BLaER1 treated with 17β-estradiol and CSF1 and Interleukin-3, amounts not matched to agents 10 nM and 100 nM (cell line): ENCODE measurements at regions not wholly inside any gene's neighbourhood (a gene's known extent, or its start where the extent isn't known, plus 50 kb on each side); places are given as distances from the start of the nearest gene placed in this dataset.

Source experiments
- H3K27ac ChIP-seq, 11 experiments: shearing (Covaris generic); formaldehyde crosslinking; 2 replicates each; pipeline ENCODE4 v1.8.1; 2022
- H3K27me3 ChIP-seq, 11 experiments: shearing (Covaris generic); formaldehyde crosslinking; 2 replicates each; pipeline ENCODE4 v1.8.1; 2022
- H3K36me3 ChIP-seq, 11 experiments: shearing (Covaris generic); formaldehyde crosslinking; 2 replicates each; pipeline ENCODE4 v1.8.1; 2022
- H3K4me1 ChIP-seq, 10 experiments: shearing (Covaris generic); formaldehyde crosslinking; 2 replicates each; pipeline ENCODE4 v1.8.1; 2022
- H3K4me2 ChIP-seq, 11 experiments: shearing (Covaris generic); formaldehyde crosslinking; 2 replicates each; pipeline ENCODE4 v1.8.1; 2022
- H3K4me3 ChIP-seq, 10 experiments: shearing (Covaris generic); formaldehyde crosslinking; 2 replicates each; pipeline ENCODE4 v1.8.1; 2022
- H3K9ac ChIP-seq, 11 experiments: shearing (Covaris generic); formaldehyde crosslinking; 2 replicates each; pipeline ENCODE4 v1.8.1; 2022
- H3K9me3 ChIP-seq, 11 experiments: shearing (Covaris generic); formaldehyde crosslinking; replicated peaks in 1 of 11; 2 replicates each; pipeline ENCODE4 v1.8.1; 2022
- H4K20me1 ChIP-seq, 11 experiments: shearing (Covaris generic); formaldehyde crosslinking; 2 replicates each; pipeline ENCODE4 v1.8.1; 2022
- Cebpa-rat ChIP-seq, 11 experiments: shearing (Covaris generic); IDR thresholded peaks; 2 replicates each; pipeline ENCODE4 v1.8.1; 2022

DNA sequence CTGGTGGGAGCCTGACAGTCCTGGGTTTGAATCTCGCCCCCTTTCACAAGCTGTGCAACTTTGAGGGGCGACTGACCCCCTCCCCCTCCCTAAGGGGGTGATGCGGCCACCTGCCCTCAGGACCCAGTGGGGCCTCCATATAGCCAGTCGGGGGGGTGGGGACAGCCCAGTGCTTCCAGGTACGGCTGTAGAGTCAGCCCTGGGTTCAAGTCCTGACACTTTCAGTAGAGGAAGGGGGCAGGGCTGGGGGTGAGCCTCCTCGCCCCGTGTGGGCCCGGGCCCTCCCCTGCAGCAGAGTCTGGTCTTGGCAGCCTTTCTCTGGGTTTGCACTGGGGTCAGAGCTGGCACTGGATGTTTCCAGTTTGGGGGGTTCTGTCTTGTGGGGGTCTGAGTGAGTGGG is 216.3 kb downstream of the C9orf50 start:
- no peak overlapping the region for H3K4me3 ChIP-seq
- peaks cover 0 to 2% (median 0%) of the 10 kb centered on the region in 11 experiments; a peak in 3 of 22 replicates for H3K9me3 ChIP-seq
- H3K27ac ChIP-seq = peak overlapping the region in 4 of 11 experiments; percentile 10 to 42 (median 24); a peak in 6 of 22 replicates
- H4K20me1 ChIP-seq = no peaks in the 10 kb centered on the region
- no peaks in the 10 kb centered on the region for H3K36me3 ChIP-seq
- peaks cover 0 to 13% (median 0%) of the 10 kb centered on the region in 11 experiments; a peak in 3 of 22 replicates for H3K27me3 ChIP-seq
- peak overlapping the region; percentile 86 to 99 (median 93) for H3K4me2 ChIP-seq
- peak overlapping the region in 6 of 11 experiments; percentile 8 to 65 (median 22); a peak in 4 of 22 replicates for H3K9ac ChIP-seq
- no peak for TF ChIP-seq Cebpa-rat (IDR thresholded peaks at IDR 0.05)
- peaks cover 89 to 97% (median 95%) of the 10 kb centered on the region in 10 experiments for H3K4me1 ChIP-seq

DNA sequence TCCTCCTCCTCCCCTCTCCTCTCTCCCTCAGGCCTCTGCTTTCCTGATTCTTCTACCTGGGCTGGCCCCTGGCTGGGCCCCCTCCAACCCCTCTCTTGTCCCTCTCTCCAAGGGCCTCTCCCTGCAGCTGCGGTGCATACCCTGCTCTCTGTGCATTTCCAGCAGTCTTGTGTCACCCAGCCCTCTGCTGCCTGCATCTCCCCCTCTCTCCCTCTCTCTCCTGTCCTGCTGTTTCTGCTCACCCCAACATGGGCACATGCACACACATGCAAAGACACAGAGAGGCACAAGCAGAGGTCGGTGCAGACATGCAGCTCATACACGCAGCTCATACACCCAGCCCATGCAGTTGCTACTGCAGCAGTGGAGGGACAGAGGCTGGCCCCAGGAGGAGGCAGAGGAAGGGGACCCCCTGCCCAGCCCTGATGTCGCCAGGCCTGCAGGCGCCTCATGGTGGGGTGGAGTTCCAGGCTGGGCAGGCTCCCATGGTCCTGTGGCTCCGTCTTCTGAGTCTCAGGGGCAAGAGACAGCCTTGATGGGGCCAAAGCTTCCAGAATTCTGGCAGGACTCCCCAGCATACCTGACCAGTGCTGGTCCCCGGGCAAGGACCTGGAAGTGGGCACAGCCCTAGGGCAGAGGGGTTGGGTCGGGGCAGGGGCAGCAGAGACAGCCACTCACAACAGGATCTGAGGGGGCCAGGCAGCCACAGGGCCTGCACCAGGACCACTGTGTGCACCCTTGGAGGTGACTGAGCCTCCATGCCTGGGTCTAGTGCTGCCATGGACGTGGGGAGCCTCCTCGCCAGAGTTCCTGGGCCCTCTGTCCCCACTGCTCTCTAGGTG is 216.9 kb downstream of the C9orf50 start:
- Histone ChIP-seq H3K27me3 (peaks cover 0 to 19% (median 0%) of the 10 kb centered on the region in 11 experiments; a peak in 3 of 22 replicates), H4K20me1 (no peaks in the 10 kb centered on the region)

DNA sequence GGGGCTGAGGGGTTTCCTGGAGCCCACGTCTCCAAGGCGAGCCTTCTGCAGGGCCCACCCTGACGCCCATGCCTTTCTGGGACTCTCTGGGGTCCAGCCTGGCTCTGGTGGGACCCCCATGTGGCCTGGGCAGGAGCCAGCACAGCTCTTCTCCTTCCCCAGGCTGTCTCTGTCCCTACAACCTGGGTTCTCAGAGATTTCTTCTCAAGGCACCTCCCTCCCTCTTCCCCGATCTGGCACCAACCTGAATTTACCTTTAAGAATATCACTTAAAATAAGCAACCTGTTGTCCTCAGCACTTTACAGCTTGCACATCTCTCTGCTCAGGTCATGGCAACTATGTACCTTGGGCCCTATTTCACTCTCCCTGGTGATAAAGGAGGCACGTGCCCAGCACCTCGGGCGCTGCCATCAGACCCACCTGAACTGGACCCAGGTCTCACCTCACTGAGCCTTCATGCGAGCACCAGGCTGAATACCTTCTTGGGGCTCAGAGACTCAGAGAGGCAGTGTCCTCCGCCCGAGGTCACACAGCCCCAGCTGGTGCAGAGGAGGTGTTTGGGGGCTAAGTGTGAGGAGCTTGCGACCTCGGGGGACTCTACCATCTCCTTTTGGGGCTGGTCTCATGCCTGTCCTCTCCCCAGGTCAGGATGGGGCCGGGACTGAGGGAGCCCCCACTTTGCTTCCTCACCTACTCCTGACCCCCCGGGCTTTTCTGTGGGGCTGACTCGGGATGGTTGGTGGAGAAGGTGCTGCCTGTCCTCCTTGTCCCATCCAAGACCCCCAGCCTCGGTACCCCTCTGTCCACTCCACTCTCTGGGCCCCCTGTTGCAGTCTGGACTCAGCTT is 217.7 kb downstream of the C9orf50 start:
- H4K20me1 ChIP-seq = no peaks in the 10 kb centered on the region
- no peak for TF ChIP-seq Cebpa-rat (IDR thresholded peaks at IDR 0.05)
- H3K4me2 ChIP-seq = peak overlapping the region; percentile 86 to 99 (median 93)
- peak overlapping the region in 10 of 11 experiments; percentile 8 to 76 (median 52); a peak in 12 of 22 replicates for H3K9ac ChIP-seq
- no peaks in the 10 kb centered on the region for H3K36me3 ChIP-seq
- peaks cover 91 to 97% (median 96%) of the 10 kb centered on the region in 10 experiments for H3K4me1 ChIP-seq
- peaks cover 0 to 22% (median 0%) of the 10 kb centered on the region in 11 experiments; a peak in 3 of 22 replicates for H3K27me3 ChIP-seq
- 0 out of 20 replicates have a peak overlapping the region, but pooled peaks of 1 of the 10 experiments have one; percentile 30 for H3K4me3 ChIP-seq
- H3K27ac ChIP-seq = peak overlapping the region in 7 of 11 experiments; percentile 5 to 74 (median 41); a peak in 8 of 22 replicates
- H3K9me3 ChIP-seq = no peaks in the 10 kb centered on the region

More for the DNA sequence above, 216.9 kb downstream of the C9orf50 start:
- H3K36me3 ChIP-seq = no peaks in the 10 kb centered on the region
- H3K4me2 ChIP-seq = peak overlapping the region; percentile 86 to 99 (median 93)
- no peaks in the 10 kb centered on the region for H3K9me3 ChIP-seq
- peak overlapping the region in 6 of 11 experiments; percentile 10 to 74 (median 30); a peak in 4 of 22 replicates for H3K27ac ChIP-seq
- H3K9ac ChIP-seq = peak overlapping the region in 9 of 11 experiments; percentile 8 to 76 (median 41); a peak in 8 of 22 replicates
- no peak overlapping the region for H3K4me3 ChIP-seq
- no peak for TF ChIP-seq Cebpa-rat (IDR thresholded peaks at IDR 0.05)
- peaks cover 93 to 97% (median 96%) of the 10 kb centered on the region in 10 experiments for H3K4me1 ChIP-seq

DNA sequence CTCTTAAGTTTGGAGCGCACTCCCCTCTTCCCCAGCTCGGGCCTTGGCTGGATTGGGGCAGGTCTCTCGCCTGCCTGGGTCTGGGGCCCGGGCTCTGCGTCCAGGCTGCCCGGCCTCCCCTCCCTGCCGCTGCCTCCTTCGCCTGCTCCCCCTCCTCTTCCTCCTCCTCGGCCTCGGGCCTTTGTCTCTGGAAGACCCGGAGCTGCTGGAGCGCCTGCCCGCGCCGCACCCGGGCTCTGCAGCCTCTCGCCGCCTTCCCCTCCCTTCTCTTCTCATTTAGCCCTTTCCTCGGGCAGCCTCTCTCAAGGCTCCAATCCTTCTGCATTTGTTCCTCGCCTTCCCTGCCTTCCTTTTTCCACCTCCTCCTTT is 218.5 kb downstream of the C9orf50 start:
- peak overlapping the region; percentile 86 to 99 (median 93) for H3K4me2 ChIP-seq
- H3K4me1 ChIP-seq = peaks cover 83 to 92% (median 90%) of the 10 kb centered on the region in 10 experiments

DNA sequence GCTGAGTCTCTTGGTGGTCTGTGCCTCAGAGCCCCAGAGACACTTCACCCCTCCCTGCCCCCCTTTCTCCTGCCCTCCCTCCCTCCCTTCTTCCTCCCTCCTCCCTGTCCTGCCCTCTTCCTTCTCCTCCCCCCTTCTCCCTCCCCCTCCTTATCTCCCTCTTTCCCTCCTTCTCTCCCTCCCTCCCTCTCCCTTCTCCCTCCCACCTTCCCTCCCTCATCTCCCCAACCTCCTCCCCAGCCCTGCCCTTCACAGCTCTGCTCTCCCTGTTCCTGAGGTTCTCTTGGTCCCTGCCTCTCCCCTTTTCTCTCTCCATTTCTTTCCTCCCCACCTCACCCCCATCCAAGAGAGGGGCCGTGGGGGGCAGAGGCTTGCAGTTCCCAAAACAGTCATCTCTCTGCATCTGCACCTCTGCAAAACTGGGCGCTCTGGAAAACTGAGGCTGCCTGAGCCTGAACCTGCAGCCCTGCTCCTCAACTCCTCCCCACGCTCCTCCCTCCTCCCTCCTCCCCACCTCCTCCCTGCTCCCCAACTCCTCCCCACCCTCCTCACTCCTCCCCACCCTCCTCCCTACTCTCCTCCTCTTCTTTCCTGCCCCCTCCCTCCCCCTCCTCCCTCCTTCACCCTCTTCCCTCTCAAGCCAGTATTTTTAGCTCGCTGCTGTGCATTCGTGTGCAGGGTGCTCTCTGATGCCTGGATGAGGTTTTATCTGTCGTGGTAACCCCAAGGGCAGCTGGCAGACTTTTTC is 219.1 kb downstream of the C9orf50 start:
- Histone ChIP-seq H3K4me3 (peak overlapping the region in 9 of 10 experiments; percentile 20 to 57 (median 47); a peak in 11 of 20 replicates), H3K9me3 (0 out of 22 replicates have a peak, but pooled peaks cover 0 to under 1% (median 0%) of the 10 kb centered on the region in 11 experiments), H3K27ac (peak overlapping the region; percentile 39 to 75 (median 69); a peak in 20 of 22 replicates), H3K4me1 (peaks cover 77 to 86% (median 84%) of the 10 kb centered on the region in 10 experiments), H3K36me3 (no peaks in the 10 kb centered on the region), H3K27me3 (peaks cover 0 to 22% (median 0%) of the 10 kb centered on the region in 11 experiments; a peak in 4 of 22 replicates), H3K9ac (peak overlapping the region; percentile 50 to 77 (median 71); a peak in 21 of 22 replicates), H3K4me2 (peak overlapping the region; percentile 86 to 99 (median 93)), H4K20me1 (no peaks in the 10 kb centered on the region)
- TF ChIP-seq Cebpa-rat (IDR thresholded peaks at IDR 0.05) = no peak

More for the DNA sequence above, 218.5 kb downstream of the C9orf50 start:
- no peaks in the 10 kb centered on the region for H4K20me1 ChIP-seq
- peak overlapping the region; percentile 50 to 77 (median 71); a peak in 21 of 22 replicates for H3K9ac ChIP-seq
- H3K27me3 ChIP-seq = peaks cover 0 to 22% (median 0%) of the 10 kb centered on the region in 11 experiments; a peak in 3 of 22 replicates
- H3K36me3 ChIP-seq = no peaks in the 10 kb centered on the region
- no peak for TF ChIP-seq Cebpa-rat (IDR thresholded peaks at IDR 0.05)
- peak overlapping the region in 9 of 10 experiments; percentile 20 to 57 (median 47); a peak in 11 of 20 replicates for H3K4me3 ChIP-seq
- H3K27ac ChIP-seq = peak overlapping the region; percentile 39 to 75 (median 69)
- no peaks in the 10 kb centered on the region for H3K9me3 ChIP-seq

DNA sequence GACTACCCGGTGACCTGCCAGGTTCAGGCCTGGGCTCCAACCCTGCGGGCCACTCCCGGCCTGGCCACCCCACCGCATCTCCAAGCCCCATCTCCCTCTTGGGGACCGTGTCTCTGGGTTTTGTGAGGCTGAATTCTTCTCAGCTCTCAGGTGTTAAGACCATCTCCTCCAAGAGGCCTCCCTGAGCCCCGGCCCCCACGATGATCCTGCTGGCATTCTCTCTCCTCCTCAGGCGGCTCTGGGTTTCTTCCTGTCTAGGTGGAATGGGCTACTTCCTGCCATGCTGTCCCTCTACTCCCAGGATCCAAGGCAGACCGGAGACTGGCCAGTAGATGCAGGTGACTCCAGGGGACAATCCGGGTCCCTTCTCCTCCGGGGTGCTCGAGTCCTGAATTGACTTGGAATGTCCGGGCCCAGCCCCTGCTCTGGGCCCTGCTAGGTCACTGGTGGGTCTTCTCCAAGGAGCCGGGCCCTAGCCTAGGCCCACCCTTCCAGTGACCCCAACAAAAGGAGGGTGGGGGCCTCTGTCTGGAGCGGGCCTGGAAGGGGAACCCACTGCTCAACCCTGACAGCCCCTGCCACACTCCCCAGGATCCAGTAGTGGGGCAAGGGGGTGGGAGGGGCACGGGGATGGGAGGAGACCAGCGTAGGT is 219.8 kb downstream of the C9orf50 start:
- TF ChIP-seq Cebpa-rat (IDR thresholded peaks at IDR 0.05) = no peak
- H3K4me1 ChIP-seq = peaks cover 70 to 79% (median 77%) of the 10 kb centered on the region in 10 experiments

More for the DNA sequence above, 219.8 kb downstream of the C9orf50 start:
- Histone ChIP-seq H3K27me3 (peaks cover 0 to 22% (median 0%) of the 10 kb centered on the region in 11 experiments; a peak in 4 of 22 replicates), H3K4me3 (no peak overlapping the region), H3K9ac (peak overlapping the region in 3 of 11 experiments; percentile 29 to 35 (median 33); a peak in 3 of 22 replicates), H3K36me3 (no peaks in the 10 kb centered on the region), H3K27ac (peak overlapping the region in 2 of 11 experiments; percentile 35 to 42; a peak in 3 of 22 replicates), H3K9me3 (peaks cover 0 to 7% (median 0%) of the 10 kb centered on the region in 11 experiments; a peak in 2 of 22 replicates), H3K4me2 (peak overlapping the region; percentile 56 to 90 (median 72)), H4K20me1 (no peaks in the 10 kb centered on the region)
